H9 (cell line): ENCODE measurements at regions not wholly inside any gene's neighbourhood (a gene's known extent, or its start where the extent isn't known, plus 50 kb on each side); places are given as distances from the start of the nearest gene placed in this dataset.

Experiments
- DNase-seq: peaks from one replicate; pipeline ENCODE4 v3.0.0-alpha.2; 2017
- H2AFZ ChIP-seq: one replicate; pipeline ENCODE4 v1.6.1; 2013; ENCODE audit warnings: mild to moderate bottlenecking, low read length, control low read depth, moderate library complexity
- H2AK5ac ChIP-seq: 2 replicates; pipeline ENCODE4 v1.6.1; 2013; ENCODE audit warnings: low read length, control low read depth, mixed read lengths; ENCODE audit not compliant: insufficient read length
- H2BK120ac ChIP-seq: one replicate; pipeline ENCODE4 v1.6.1; 2013; ENCODE audit warnings: low read depth, mild to moderate bottlenecking, low read length, control low read depth, inconsistent platforms; ENCODE audit not compliant: poor library complexity, severe bottlenecking
- H2BK12ac ChIP-seq: 2 replicates; pipeline ENCODE4 v1.6.1; 2013; ENCODE audit warnings: low read length, control low read depth, mixed read lengths, low read depth; ENCODE audit not compliant: insufficient read length
- H2BK15ac ChIP-seq: 2 replicates; pipeline ENCODE4 v1.6.1; 2013; ENCODE audit warnings: low read depth, low read length, control low read depth
- H2BK20ac ChIP-seq: one replicate; pipeline ENCODE4 v1.6.1; 2013; ENCODE audit warnings: low read depth, mild to moderate bottlenecking, low read length, control low read depth, inconsistent platforms; ENCODE audit not compliant: poor library complexity, severe bottlenecking
- H2BK5ac ChIP-seq: 2 replicates; pipeline ENCODE4 v1.6.1; 2013; ENCODE audit warnings: low read length, control low read depth, mixed read lengths; ENCODE audit not compliant: insufficient read length
- H3K14ac ChIP-seq: 2 replicates; pipeline ENCODE4 v1.6.1; 2013; ENCODE audit warnings: low read length, control low read depth; ENCODE audit not compliant: insufficient read depth
- H3K18ac ChIP-seq: 2 replicates; pipeline ENCODE4 v1.6.1; 2013; ENCODE audit warnings: low read depth, mild to moderate bottlenecking, mixed read lengths, low read length, control low read depth; ENCODE audit not compliant: insufficient read length
- H3K23ac ChIP-seq: 2 replicates; pipeline ENCODE4 v1.6.1; 2013; ENCODE audit warnings: low read length, control low read depth, mixed read lengths, low read depth; ENCODE audit not compliant: insufficient read length
- H3K23me2 ChIP-seq: 2 replicates; pipeline ENCODE4 v1.6.1; 2013; ENCODE audit warnings: low read depth, mild to moderate bottlenecking, mixed read lengths, low read length, control low read depth; ENCODE audit not compliant: insufficient read length, poor library complexity, severe bottlenecking
- H3K27ac ChIP-seq: 2 replicates; pipeline ENCODE4 v1.5.1; 2013; ENCODE audit warnings: low read length, control low read depth, mixed read lengths, low read depth; ENCODE audit not compliant: insufficient read length
- H3K27me3 ChIP-seq: 2 replicates; pipeline ENCODE4 v1.6.1; 2013; ENCODE audit warnings: low read length, control low read depth, inconsistent platforms; ENCODE audit not compliant: insufficient read depth
- H3K4ac ChIP-seq: 2 replicates; pipeline ENCODE4 v1.6.1; 2013; ENCODE audit warnings: low read depth, mild to moderate bottlenecking, control low read depth, inconsistent platforms, low read length, moderate library complexity
- H3K4me1 ChIP-seq: 2 replicates; pipeline ENCODE4 v1.6.1; 2013; ENCODE audit warnings: low read length, control low read depth, inconsistent platforms; ENCODE audit not compliant: insufficient read depth
- H3K4me2 ChIP-seq: 2 replicates; pipeline ENCODE4 v1.6.1; 2013; ENCODE audit warnings: low read length, control low read depth, mixed read lengths; ENCODE audit not compliant: insufficient read length, insufficient read depth
- H3K56ac ChIP-seq: 2 replicates; pipeline ENCODE4 v1.6.1; 2013; ENCODE audit warnings: low read depth, mild to moderate bottlenecking, mixed read lengths, low read length, control low read depth; ENCODE audit not compliant: insufficient read length
- H3K79me1 ChIP-seq: 2 replicates; pipeline ENCODE4 v1.6.1; 2013; ENCODE audit warnings: low read depth, mild to moderate bottlenecking, moderate library complexity, low read length, control low read depth, inconsistent platforms; ENCODE audit not compliant: insufficient read depth, poor library complexity, severe bottlenecking
- H3K79me2 ChIP-seq: 2 replicates; pipeline ENCODE4 v1.6.1; 2013; ENCODE audit warnings: low read length, control low read depth, inconsistent platforms; ENCODE audit not compliant: insufficient read depth
- H3K9ac ChIP-seq: 2 replicates; pipeline ENCODE4 v1.6.1; 2013; ENCODE audit warnings: low read length, control low read depth, mixed read lengths; ENCODE audit not compliant: insufficient read length; ENCODE audit errors: extremely low read depth
- H3K9me3 ChIP-seq: one replicate; pipeline ENCODE4 v1.6.1; 2013; ENCODE audit warnings: low read depth, low read length, inconsistent platforms; ENCODE audit not compliant: control insufficient read depth
- H3T11ph ChIP-seq: one replicate; pipeline ENCODE4 v1.6.1; 2013; ENCODE audit warnings: mild to moderate bottlenecking, low read length, control low read depth, inconsistent platforms
- H4K20me1 ChIP-seq: one replicate; pipeline ENCODE4 v1.6.1; 2013; ENCODE audit not compliant: control insufficient read depth, insufficient read length, insufficient read depth
- H4K5ac ChIP-seq: 2 replicates; pipeline ENCODE4 v1.6.1; 2013; ENCODE audit warnings: low read depth, mild to moderate bottlenecking, mixed read lengths, low read length, control low read depth; ENCODE audit not compliant: insufficient read length
- H4K8ac ChIP-seq: replicated peaks from 2 replicates; pipeline ENCODE4 v1.6.1; 2013; ENCODE audit warnings: low read length, control low read depth, mixed read lengths, low read depth; ENCODE audit not compliant: insufficient read length
- H4K91ac ChIP-seq: 2 replicates; pipeline ENCODE4 v1.6.1; 2013; ENCODE audit warnings: low read depth, mild to moderate bottlenecking, moderate library complexity, mixed read lengths, low read length, control low read depth; ENCODE audit not compliant: insufficient read length
- H3K27ac Mint-ChIP-seq, 3 experiments: 2 replicates in 2 of 3; 3 replicates in 1 of 3; pipeline ENCODE4 v1.8.0; 2020 to 2021; ENCODE audit warnings: mixed read lengths in 3 of 3, mild to moderate bottlenecking in 1 of 3, moderate library complexity in 1 of 3
- H3K27me3 Mint-ChIP-seq: 2 replicates; pipeline ENCODE4 v1.8.0; 2021; ENCODE audit warnings: low read depth, mild to moderate bottlenecking, moderate library complexity, mixed read lengths
- H3K36me3 Mint-ChIP-seq, 3 experiments: 2 replicates in 2 of 3; 3 replicates in 1 of 3; pipeline ENCODE4 v1.8.0; 2020 to 2021; ENCODE audit warnings: low read depth in 3 of 3, mixed read lengths in 3 of 3; ENCODE audit not compliant: insufficient read depth in 1 of 3
- H3K4me1 Mint-ChIP-seq, 2 experiments: 2 replicates each; pipeline ENCODE4 v1.8.0; 2020; ENCODE audit warnings: mixed read lengths in 2 of 2
- H3K4me3 Mint-ChIP-seq, 2 experiments: 2 replicates in 1 of 2; 3 replicates in 1 of 2; pipeline ENCODE4 v1.8.0; 2020 to 2021; ENCODE audit warnings: mild to moderate bottlenecking in 2 of 2, mixed read lengths in 2 of 2, moderate library complexity in 1 of 2
- H3K9me3 Mint-ChIP-seq, 2 experiments: 2 replicates in 1 of 2; 3 replicates in 1 of 2; pipeline ENCODE4 v1.8.0; 2020; ENCODE audit warnings: mild to moderate bottlenecking in 2 of 2, mixed read lengths in 2 of 2, moderate library complexity in 1 of 2
- WGBS: extraction: QIAGEN DNeasy Blood & Tissue Kit; methylation state at CpG from one replicate; pipeline ENCODE4 v1.1.7; 2013; ENCODE audit warnings: missing lambda C conversion rate, low lambda C conversion rate, mixed read lengths; ENCODE audit not compliant: insufficient read length; ENCODE audit errors: extremely low coverage; 5-methylcytosine and 5-hydroxymethylcytosine counted together
- TF ChIP-seq, protein P1 (sequence below): fragments of 200-600 bp; sonication (generic); conservative IDR thresholded peaks from 3 replicates; pipeline ENCODE4 v1.8.0; 2021; ENCODE audit warnings: antibody characterized with exemption, mild to moderate bottlenecking

- Histone ChIP-seq H2AK5ac (no peak overlapping the region), H3K23ac (no peak overlapping the region), H4K8ac (no peak overlapping the region), H3K56ac (no peak overlapping the region), H3K9me3 (no peaks in the 10 kb centered on the region), H4K5ac (no peak overlapping the region), H3T11ph (no peak overlapping the region), H2BK12ac (no peak overlapping the region), H3K79me2 (no peaks in the 10 kb centered on the region), H3K79me1 (no peaks in the 10 kb centered on the region), H3K27ac (no peak overlapping the region), H3K9ac (no peak overlapping the region), H3K4ac (no peak overlapping the region), H4K91ac (no peak overlapping the region), H3K18ac (no peak overlapping the region), H3K14ac (no peak overlapping the region), H2BK5ac (no peak overlapping the region), H3K4me1 (no peaks in the 10 kb centered on the region), H3K23me2 (no peaks in the 10 kb centered on the region), H3K27me3 (no peaks in the 10 kb centered on the region), H2BK120ac (no peak overlapping the region), H2AFZ (no peak overlapping the region), H4K20me1 (no peaks in the 10 kb centered on the region), H2BK20ac (no peak overlapping the region), H3K4me2 (no peak overlapping the region), H2BK15ac (no peak overlapping the region)
- no CpG with 5 or more reads among the region's 1 CpG for WGBS
- no peak for DNase-seq
- H3K27ac Mint-ChIP-seq, result no peak overlapping the region
- H3K9me3 Mint-ChIP-seq, result no peaks in the 10 kb centered on the region
- TF ChIP-seq, protein P1, sequence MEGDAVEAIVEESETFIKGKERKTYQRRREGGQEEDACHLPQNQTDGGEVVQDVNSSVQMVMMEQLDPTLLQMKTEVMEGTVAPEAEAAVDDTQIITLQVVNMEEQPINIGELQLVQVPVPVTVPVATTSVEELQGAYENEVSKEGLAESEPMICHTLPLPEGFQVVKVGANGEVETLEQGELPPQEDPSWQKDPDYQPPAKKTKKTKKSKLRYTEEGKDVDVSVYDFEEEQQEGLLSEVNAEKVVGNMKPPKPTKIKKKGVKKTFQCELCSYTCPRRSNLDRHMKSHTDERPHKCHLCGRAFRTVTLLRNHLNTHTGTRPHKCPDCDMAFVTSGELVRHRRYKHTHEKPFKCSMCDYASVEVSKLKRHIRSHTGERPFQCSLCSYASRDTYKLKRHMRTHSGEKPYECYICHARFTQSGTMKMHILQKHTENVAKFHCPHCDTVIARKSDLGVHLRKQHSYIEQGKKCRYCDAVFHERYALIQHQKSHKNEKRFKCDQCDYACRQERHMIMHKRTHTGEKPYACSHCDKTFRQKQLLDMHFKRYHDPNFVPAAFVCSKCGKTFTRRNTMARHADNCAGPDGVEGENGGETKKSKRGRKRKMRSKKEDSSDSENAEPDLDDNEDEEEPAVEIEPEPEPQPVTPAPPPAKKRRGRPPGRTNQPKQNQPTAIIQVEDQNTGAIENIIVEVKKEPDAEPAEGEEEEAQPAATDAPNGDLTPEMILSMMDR, result no peak
- no peaks in the 10 kb centered on the region; a peak in 1 of 4 replicates for H3K4me1 Mint-ChIP-seq
- H3K27me3 Mint-ChIP-seq, result no peaks in the 10 kb centered on the region
- H3K36me3 Mint-ChIP-seq, result no peaks in the 10 kb centered on the region
- H3K4me3 Mint-ChIP-seq, result no peak overlapping the region
Measured at GRCh38 chr2:125644257-125644656, 1011.7 kb upstream of the GYPC start.
